Cardiac septum (tissue), 1 donor: ENCODE measurements at regions not wholly inside any gene's neighbourhood (a gene's known extent, or its start where the extent isn't known, plus 50 kb on each side); places are given as distances from the start of the nearest gene placed in this dataset.

ENCODE experiments used
- DNase-seq: peaks from one replicate; pipeline ENCODE4 v3.0.0-alpha.2; 2020; ENCODE audit warnings: low spot score
- intact Hi-C: fragments of 100-400 bp; cut with DNase I; formaldehyde crosslinking; loops from one replicate; pipeline ENCODE4 v1.14.0; 2022
- donor health status: DM: no; HTN: no; CAD: no.

GRCh38 chr12:28802706-28803438 is 346.2 kb upstream of the FAR2 start:
- DNase-seq = no peak
- intact Hi-C loops = no loop called here

GRCh38 chr12:28807535-28807934 is 341.5 kb upstream of the FAR2 start:
- intact Hi-C loops = no loop called here
- no peak for DNase-seq

GRCh38 chr12:28811457-28811856 is 337.6 kb upstream of the FAR2 start:
- DNase-seq = no peak
- intact Hi-C loops = no loop called here

- DNase-seq = no peak
- intact Hi-C loops = no loop called here
Measured at GRCh38 chr12:28814246-28814645, 334.8 kb upstream of the FAR2 start.

- DNase-seq = no peak
- intact Hi-C loops = no loop called here
Measured at GRCh38 chr12:28817524-28817923, 331.6 kb upstream of the FAR2 start.

- intact Hi-C loops = no loop called here
- no peak for DNase-seq
Measured at GRCh38 chr12:28824193-28824846, 324.8 kb upstream of the FAR2 start.

GRCh38 chr12:28824849-28825248 is 324.2 kb upstream of the FAR2 start:
- intact Hi-C loops = no loop called here

GRCh38 chr12:28826766-28827165 is 322.3 kb upstream of the FAR2 start:
- no peak for DNase-seq
- intact Hi-C loops = no loop called here

More at GRCh38 chr12:28824849-28825248, 324.2 kb upstream of the FAR2 start:
- DNase-seq = no peak

GRCh38 chr12:28827861-28828260 is 321.2 kb upstream of the FAR2 start:
- intact Hi-C loops = no loop called here
- DNase-seq = no peak

- no peak for DNase-seq
- intact Hi-C loops = no loop called here
Measured at GRCh38 chr12:28828318-28828717, 320.8 kb upstream of the FAR2 start.

GRCh38 chr12:28830491-28830890 is 318.6 kb upstream of the FAR2 start:
- intact Hi-C loops = no loop called here
- no peak for DNase-seq

GRCh38 chr12:28844718-28845117 is 304.4 kb upstream of the FAR2 start:
- intact Hi-C loops = no loop called here
- no peak for DNase-seq

- DNase-seq = no peak
- intact Hi-C loops = no loop called here
Measured at GRCh38 chr12:28851781-28852180, 297.3 kb upstream of the FAR2 start.

- DNase-seq = no peak
- intact Hi-C loops = no loop called here
Measured at GRCh38 chr12:28855761-28856310, 293.2 kb upstream of the FAR2 start.

GRCh38 chr12:28857369-28857768 is 291.7 kb upstream of the FAR2 start:
- intact Hi-C loops = no loop called here
- DNase-seq = no peak

GRCh38 chr12:28859551-28859950 is 289.5 kb upstream of the FAR2 start:
- intact Hi-C loops = no loop called here
- no peak for DNase-seq

- intact Hi-C loops = no loop called here
- no peak for DNase-seq
Measured at GRCh38 chr12:28865776-28866175, 283.3 kb upstream of the FAR2 start.

- no peak for DNase-seq
- intact Hi-C loops = no loop called here
Measured at GRCh38 chr12:28866296-28866695, 282.8 kb upstream of the FAR2 start.

GRCh38 chr12:28866715-28867503 is 282.2 kb upstream of the FAR2 start:
- intact Hi-C loops = no loop called here

GRCh38 chr12:28868414-28868813 is 280.7 kb upstream of the FAR2 start:
- intact Hi-C loops = no loop called here

More at GRCh38 chr12:28866715-28867503, 282.2 kb upstream of the FAR2 start:
- no peak for DNase-seq

More at GRCh38 chr12:28868414-28868813, 280.7 kb upstream of the FAR2 start:
- DNase-seq = no peak
